ENCODE measurements at regions not wholly inside any gene's neighbourhood (a gene's known extent, or its start where the extent isn't known, plus 50 kb on each side); places are given as distances from the start of the nearest gene placed in this dataset.

DNA sequence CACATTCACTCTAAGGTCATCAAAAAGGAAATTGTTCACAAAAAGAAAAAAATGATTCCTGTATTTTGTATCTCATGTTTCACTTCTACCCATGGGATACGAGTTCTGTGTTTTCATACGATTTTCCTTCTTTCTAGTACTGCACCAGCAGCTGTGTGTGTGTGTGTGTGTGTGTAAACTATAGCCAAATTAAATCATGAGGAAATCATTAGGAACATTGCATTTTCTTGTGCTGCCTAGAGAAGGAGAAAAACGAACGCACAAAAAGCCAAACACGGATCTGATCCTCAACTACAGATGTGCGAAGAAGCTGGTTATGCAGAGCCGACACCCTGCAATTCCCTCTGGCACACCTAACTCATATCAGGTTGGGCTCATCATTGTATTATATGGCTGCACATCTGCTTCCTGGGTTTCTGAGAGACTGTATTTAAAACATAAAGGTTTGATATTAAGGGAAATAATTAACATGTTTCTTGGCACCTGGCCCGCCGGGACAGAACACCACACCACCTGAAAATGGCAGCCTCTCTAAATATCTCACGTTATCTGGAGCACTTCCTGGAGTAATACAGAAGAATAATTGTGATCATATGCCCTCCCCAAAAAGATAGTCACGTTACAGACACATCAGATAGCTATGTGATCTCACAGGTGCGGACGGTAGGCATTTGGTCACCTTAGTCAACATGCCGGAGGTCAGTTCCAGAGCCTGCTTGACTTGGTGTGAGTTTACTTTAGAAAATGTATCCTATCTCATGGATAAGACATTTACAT, 586.3 kb upstream of the SALL3 start:
- intact Hi-C loops (cut with DNase I) = no loop called here
- no peak for DNase-seq (ENCODE audit: low spot score)

DNA sequence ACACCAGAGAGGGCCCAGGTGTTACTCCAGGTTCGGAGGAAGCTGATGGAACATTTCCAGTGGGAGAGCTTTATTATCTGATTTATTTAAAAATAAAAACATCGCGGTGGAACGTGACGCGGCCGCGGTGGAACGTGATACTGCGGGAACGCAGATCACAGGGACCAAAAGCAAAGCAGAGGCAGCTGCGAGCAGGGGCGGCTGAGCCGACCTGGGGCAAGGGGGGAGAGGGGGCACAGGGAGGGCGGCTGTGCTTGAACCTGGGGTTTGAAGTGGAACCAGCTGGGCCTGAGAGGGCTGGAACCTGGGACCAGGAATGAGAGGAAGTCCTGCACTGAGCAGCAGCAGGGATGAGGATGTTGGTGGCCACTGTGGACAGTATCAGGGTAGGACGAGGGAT, 583.5 kb upstream of the SALL3 start:
- DNase-seq (ENCODE audit: low spot score) = no peak
- intact Hi-C loops (cut with DNase I) = no loop called here

DNA sequence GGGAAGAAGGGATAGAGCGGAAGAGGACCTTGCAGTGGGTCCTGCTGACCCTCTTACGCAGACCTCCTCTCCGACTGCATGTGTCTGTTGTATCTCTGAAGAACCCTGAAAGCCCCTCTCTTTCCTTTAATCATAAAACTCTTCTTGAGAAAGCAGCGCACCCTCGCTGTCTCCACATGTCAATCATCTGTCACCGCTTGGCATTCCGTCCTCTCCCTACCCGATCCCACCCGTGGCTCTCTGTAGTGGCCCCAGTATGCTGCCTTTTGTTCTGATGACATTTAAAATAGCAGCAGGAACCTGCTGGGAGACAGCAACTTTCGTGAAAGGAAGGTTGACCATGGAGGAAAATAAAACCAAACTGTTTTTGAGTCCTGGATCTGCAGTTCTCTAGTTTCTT, 582.9 kb upstream of the SALL3 start:
- intact Hi-C loops (cut with DNase I) = no loop called here
- DNase-seq (ENCODE audit: low spot score) = no peak

DNA sequence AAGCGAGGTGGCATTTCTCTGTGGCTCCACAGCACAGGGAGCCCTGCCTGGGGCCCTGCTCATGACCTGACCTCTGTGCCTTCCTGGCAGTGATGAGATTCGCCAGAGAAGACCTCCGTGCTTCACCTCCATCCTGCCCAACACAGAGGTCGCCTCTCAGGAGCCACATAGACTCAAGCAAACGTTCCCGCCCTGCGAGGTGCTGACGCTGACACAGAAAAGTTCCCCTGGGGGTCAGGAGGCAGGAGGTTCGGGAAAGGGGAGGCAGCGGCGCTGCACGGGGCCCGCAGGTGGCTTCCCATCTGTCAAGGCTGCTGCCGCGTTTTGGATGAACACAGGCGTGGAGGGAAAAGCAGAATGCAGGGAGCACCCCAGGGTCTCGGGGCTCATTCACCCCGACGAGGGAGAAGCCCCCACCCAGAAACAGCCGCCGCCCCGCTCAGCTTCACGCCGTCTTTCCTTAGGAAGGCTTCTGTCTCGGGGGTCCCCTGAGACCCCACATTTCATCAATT, 579.6 kb upstream of the SALL3 start:
- intact Hi-C loops (cut with DNase I) = no loop called here
- DNase-seq (ENCODE audit: low spot score) = no peak

DNA sequence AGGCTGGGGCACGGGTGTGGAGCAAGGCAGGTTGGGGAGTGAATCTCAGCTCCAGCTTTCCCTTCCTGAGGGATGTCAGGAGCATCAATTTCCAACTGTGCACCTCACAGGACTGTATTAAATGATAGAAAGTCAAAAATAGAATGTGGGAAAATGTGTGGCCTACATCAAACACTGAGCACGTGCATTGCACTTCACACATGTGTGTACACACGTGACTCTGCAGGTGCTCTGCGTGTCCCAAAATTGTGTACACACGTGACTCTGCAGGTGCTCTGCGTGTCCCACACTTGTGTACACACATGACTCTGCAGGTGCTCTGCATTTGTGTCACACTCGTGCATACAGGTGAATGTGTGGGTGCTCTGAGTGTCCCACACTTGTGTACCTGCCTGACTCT, 577.2 kb upstream of the SALL3 start:
- DNase-seq (ENCODE audit: low spot score) = no peak
- intact Hi-C loops (cut with DNase I) = no loop called here

DNA sequence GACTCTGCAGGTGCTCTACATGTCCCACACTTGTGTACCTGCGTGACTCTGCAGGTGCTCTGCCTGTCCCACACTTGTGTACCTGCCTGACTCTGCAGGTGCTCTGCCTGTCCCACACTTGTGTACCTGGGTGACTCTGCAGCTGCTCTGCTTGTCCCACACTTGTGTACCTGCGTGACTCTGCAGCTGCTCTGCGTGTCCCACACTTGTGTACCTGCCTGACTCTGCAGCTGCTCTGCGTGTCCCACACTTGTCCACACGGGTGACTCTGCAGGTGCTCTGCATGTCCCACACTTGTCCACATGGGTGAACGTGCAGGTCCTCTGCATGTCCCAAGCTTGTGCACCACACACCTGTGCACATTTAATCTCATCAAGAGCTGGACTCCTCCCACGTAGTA, 576.7 kb upstream of the SALL3 start:
- DNase-seq (ENCODE audit: low spot score) = no peak
- intact Hi-C loops (cut with DNase I) = no loop called here

DNA sequence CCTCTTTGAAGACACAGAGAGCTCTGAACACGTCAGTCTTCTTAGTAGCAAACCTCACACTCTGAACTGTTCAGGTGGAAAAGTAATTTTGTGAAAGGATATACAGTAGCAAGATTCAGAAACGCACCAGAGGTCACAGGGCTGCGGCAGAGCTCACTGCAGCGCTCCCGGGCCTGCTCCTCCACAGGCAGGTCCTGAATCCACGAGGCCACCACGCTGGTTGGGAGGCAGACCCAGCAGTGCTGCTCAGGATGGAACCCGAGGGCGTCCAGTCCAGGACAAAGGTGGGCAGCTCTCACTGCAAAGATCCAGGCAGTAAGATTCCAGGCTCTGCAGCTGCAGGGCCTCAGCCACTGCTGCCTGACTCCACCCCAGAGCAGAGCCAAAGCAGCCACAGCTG, 576.2 kb upstream of the SALL3 start:
- DNase-seq (ENCODE audit: low spot score) = no peak
- intact Hi-C loops (cut with DNase I) = no loop called here

DNA sequence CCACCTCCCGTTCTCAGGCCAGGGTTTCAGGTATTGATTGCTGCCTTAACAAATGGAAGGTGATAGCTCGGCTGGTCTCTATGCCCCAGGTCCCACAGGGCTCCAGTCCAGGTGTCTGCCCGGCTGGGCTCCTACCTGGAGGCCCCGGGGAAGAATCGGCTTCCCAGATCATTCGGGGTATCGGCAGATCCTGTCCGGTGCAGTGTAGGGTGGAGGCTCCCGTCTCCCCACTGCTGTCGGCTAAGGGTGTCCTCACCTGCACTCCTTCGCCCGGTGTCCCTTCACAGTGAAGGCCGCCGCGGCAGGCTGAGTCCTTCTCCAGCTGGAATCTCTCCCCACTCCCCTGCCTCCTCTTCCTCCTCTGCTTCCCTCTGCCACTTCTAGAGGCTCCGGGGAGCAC, 573.9 kb upstream of the SALL3 start:
- intact Hi-C loops (cut with DNase I) = no loop called here

DNA sequence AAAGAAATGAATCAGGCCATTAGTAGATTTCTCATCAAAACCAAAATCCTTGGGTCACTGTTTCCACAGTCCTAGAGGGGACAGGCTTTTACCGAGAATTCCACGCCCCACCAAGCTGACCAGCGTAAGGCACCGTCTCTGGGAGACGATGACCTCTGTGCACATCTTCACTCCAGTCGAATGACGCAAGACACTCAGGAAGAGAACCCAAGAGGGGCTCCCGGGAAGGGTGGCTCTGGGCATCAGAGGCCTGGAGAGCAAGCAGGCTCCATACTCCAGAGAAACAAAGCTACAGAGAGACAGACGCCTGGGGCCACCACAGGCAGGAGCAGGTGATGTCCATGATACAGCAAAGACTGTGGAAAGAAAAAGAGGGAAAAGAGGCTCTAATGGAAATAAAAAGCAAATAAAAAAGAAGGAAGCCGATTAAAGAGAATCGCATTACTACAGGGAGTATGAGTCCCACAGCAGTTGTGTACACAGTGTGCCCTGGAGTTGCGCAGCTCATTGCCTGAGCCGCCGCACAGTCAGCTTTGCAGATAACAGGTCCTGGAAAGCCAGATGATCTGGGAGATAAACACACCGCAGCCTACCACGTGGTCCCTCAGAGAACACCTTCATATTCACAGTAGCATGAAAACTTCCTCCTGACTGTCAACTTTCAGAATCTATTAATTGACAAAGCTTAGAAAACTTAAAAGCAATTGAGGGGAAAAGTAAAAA, 572.7 kb upstream of the SALL3 start:
- intact Hi-C loops (cut with DNase I) = no loop called here
- no peak for DNase-seq (ENCODE audit: low spot score)

More for the DNA sequence above, 573.9 kb upstream of the SALL3 start:
- no peak for DNase-seq (ENCODE audit: low spot score)

DNA sequence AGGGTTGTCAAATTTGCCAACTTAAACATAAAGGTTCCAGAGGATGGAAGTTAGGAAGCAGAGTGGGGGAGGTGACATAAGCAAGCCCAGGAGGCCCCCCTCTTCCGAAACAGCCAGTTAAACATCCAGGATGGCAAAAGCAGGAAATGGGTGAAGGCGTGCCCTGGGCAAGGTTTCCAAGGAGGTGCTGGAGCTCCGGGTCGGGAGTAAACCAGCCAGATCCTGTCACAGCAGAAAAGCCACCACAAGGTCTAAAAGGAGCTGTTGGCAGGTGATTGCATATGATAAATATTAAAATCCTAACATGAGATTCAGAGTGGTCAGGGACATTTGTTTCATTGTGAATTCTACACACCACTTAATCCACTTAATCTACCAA, 572.2 kb upstream of the SALL3 start:
- DNase-seq (ENCODE audit: low spot score) = no peak
- intact Hi-C loops (cut with DNase I) = no loop called here

DNA sequence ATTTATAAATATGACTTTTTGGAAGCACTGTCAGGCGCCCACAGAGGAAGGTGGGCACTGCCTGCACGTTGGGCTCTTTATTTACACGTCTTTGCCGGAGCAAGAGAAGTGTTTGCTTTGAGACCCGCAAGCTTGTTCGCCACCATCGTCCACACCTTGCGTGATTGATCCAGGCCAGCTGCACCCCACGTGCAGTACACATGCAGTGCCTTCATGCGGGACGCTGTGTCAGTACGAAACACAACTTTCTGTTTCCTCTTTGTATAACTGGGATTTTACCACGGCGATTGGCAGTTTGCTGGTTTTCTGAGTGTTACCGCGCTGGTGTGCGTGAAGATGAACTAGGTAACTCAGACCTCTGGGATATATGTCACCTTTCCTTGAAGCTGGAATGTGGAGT, 571.0 kb upstream of the SALL3 start:
- peak; percentile 35 for DNase-seq (ENCODE audit: low spot score)
- intact Hi-C loops (cut with DNase I) = no loop called here

DNA sequence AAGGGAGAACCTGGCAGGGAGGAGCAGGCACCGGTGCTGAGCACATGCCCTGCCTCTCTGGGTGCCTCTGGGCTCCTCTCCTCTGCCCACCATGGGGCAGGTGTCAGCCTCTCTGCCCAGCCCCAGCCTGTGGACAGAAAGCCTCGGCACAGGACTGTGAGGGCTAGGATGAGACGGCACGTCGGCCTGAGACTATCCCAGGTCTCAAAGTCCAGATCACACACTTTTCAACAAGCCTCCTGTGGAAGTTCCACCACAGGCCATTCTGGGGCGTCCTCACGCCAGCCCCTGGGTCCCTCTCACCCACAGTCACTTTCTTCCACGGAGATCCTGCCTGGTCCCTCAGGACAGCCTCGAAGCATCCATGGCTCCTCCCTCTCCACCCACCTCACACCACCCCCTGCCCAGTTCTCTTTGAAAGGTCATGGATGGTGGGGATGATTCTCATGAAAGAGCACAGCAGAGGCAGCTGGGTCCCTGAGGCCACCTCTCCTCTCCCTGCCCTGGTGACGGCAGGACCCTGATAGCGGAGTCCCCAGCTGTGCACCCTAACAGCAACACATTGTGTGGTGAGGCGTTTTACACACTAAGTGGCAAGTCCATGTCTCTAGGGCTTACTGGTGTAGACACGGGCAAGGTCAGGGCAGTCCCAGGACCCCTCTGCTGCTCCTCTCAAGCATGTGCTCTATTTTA, 569.4 kb upstream of the SALL3 start:
- intact Hi-C loops (cut with DNase I) = no loop called here
- no peak for DNase-seq (ENCODE audit: low spot score)

DNA sequence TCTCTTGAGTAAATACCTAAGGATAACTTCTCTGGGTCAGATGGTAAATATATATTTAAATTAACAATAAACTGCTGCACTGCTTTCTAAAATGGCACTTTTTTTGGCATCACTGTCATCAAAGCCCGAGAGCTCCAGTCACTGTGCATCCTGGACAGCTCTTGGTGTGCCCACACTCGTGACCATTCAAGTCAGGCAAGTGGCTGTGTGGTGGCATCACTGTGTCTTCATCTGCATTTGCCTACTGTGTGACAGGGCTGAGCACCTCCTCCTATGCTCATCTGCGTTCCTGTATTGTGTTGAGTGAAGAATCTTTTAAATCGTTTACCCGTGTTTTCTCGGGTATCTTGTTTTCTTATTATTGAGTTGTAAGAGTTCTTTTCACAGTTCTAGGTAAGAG, 568.1 kb upstream of the SALL3 start:
- intact Hi-C loops (cut with DNase I) = no loop called here
- no peak for DNase-seq (ENCODE audit: low spot score)

DNA sequence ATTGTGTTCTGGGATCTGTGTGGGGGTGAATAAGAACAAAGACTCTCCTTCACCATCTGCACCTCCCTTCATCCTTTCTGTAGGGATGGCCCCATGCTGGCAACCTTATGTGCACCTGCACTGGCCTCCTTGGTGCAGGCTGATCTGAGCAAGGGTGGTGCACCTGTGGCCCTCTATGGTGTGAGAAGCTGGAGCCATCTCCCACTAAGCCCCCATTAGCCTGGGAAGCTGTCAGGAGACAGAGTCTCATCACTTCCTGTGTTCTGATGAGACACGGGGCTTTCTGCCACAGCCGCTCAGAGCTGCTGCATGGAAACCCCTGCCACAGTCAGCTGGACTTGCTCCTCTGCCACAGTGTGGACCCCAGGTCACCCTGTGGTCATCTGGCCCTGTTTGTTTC, 565.3 kb upstream of the SALL3 start:
- no peak for DNase-seq (ENCODE audit: low spot score)
- intact Hi-C loops (cut with DNase I) = no loop called here

DNA sequence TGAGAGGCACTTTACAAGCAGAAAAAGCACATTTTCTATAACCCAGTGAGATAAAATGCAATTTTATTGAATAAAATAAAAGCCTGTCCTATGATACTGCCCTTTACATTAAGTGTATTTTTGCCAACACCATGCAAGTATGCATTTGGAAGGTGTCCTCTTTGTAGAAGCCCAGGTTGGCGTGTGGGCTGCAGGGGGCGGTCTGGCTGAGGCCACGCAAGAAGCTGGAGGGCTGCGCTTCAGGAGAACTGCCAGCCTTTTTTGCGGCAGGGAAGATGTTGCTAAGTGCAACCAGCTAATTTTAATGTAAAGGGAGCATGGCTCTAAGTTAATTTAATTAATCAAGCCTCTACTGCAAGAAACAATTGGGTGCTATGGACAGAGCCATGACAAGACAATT, 562.8 kb upstream of the SALL3 start:
- no peak for DNase-seq (ENCODE audit: low spot score)
- intact Hi-C loops (cut with DNase I) = no loop called here

DNA sequence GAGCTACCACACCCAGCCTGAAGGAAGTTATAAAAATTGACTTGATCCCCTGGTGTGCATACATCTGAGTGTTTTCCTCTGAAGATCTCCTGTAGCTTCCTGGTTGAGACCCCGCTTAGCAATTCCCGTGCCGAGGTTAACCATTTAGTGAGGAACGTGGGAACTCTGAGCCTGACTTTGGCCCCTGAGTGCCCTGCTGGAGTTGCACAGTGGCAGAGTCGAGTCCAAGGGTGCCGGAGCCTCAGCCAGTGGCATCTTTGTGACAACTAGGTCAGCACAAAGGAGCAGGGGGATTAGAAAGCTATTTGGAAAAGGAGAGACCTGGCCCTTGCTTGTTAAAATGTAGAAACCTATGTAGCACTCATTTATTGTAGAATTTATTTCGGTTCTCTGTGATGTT, 561.2 kb upstream of the SALL3 start:
- no peak for DNase-seq (ENCODE audit: low spot score)
- intact Hi-C loops (cut with DNase I) = no loop called here

DNA sequence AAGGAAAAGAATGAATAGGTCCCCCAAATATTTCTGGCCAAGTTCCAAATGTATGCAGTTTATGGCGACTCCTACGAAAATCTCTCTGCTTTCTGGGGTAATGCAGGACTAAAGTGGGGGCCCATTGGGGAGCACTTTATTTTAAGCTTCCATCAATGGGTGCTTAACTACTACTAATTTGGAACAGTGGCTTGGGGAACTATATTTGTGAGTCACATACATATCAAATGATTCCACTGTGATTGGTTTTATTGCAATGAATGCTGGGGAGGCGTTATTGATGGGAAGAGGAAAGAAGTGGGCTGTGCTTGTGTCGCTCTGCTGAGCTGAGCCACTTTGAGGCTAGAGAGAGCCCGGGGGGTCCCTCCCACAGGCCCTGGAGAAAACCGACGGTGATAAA, 560.4 kb upstream of the SALL3 start:
- DNase-seq (ENCODE audit: low spot score) = no peak
- intact Hi-C loops (cut with DNase I) = no loop called here

DNA sequence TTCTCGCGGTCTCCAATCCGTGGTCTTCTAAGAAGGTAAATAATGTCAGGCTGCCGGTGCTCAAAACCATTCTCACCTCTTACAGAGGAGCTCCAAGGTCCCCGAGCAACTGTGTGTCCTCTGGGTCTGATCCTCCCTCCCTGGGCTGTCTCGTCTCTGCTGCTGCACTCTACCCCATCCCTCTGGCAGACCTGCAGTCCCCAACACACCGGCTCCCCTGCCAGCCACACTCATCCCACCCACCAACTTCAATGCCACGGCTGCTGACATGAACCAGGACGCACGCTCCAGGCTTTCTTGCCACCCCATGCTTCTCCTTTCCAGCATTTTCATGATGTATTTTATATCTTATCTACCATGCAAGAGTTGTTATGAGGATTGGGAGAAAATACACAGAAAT, 559.5 kb upstream of the SALL3 start:
- intact Hi-C loops (cut with DNase I) = no loop called here
- DNase-seq (ENCODE audit: low spot score) = no peak

DNA sequence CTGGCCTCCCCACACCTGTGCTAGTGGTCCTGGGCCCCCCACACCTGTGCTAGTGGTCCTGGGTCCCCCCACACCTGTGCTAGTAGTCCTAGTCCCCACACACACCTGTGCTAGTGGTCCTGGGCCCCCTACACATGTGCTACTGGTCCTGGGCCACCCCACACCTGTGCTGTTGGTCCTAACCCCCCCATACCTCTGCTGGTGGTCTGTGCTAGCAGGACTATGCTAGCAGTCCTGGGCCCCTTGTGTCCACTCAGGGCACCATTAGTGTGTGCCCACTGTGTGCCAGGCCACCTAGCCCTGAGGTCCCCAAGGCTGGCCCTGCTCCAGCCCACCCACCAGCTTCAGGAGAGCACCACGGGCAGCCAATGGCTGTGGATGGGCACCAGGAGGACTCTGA, 558.2 kb upstream of the SALL3 start:
- intact Hi-C loops (cut with DNase I) = no loop called here
- no peak for DNase-seq (ENCODE audit: low spot score)

DNA sequence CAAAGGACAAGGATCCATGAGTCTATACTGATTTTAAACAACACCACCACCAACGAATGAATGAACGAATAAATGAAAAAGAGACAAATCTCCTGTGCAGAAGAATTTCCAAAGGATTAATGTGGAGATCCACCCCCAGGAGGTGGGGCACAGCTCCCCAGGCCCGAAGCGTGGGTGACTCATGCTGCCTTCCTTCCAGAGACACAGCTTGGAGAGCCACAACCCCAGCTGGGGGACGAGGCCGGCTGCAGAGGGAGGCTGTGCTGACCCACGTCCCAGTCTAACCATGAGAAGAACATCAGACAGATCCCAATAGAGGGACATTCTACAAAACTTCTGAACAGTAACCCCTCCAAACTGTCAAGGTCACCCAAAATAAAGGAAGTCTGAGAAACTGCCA, 557.3 kb upstream of the SALL3 start:
- intact Hi-C loops (cut with DNase I) = no loop called here
- no peak for DNase-seq (ENCODE audit: low spot score)

DNA sequence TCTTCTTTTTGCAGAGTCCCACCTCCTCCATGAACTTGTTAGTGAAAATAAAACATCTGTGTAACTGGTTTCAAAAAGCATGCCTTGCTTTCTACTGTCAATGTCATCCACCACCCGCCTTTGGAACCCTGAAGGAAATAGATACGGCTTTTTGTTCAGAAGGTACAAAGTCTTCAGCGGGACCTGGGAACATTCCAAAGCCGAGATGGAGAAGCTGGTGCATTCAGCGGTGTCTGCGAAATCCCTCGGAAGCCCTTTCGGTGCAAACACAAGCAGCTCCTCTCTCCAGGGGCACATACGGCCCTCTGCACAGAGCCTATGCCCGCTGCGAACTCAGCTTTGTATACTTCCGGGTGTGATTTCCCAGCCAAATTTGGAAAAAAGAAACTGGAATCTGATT, 555.8 kb upstream of the SALL3 start:
- DNase-seq (ENCODE audit: low spot score) = no peak
- intact Hi-C loops (cut with DNase I) = no loop called here
